H9 (cell line): ENCODE measurements at regions not wholly inside any gene's neighbourhood (a gene's known extent, or its start where the extent isn't known, plus 50 kb on each side); places are given as distances from the start of the nearest gene placed in this dataset.

Source experiments
- DNase-seq: peaks from one replicate; pipeline ENCODE4 v3.0.0-alpha.2; 2017
- H2AFZ ChIP-seq: one replicate; pipeline ENCODE4 v1.6.1; 2013; ENCODE audit warnings: mild to moderate bottlenecking, low read length, control low read depth, moderate library complexity
- H2AK5ac ChIP-seq: 2 replicates; pipeline ENCODE4 v1.6.1; 2013; ENCODE audit warnings: low read length, control low read depth, mixed read lengths; ENCODE audit not compliant: insufficient read length
- H2BK120ac ChIP-seq: one replicate; pipeline ENCODE4 v1.6.1; 2013; ENCODE audit warnings: low read depth, mild to moderate bottlenecking, low read length, control low read depth, inconsistent platforms; ENCODE audit not compliant: poor library complexity, severe bottlenecking
- H2BK12ac ChIP-seq: 2 replicates; pipeline ENCODE4 v1.6.1; 2013; ENCODE audit warnings: low read length, control low read depth, mixed read lengths, low read depth; ENCODE audit not compliant: insufficient read length
- H2BK15ac ChIP-seq: 2 replicates; pipeline ENCODE4 v1.6.1; 2013; ENCODE audit warnings: low read depth, low read length, control low read depth
- H2BK20ac ChIP-seq: one replicate; pipeline ENCODE4 v1.6.1; 2013; ENCODE audit warnings: low read depth, mild to moderate bottlenecking, low read length, control low read depth, inconsistent platforms; ENCODE audit not compliant: poor library complexity, severe bottlenecking
- H2BK5ac ChIP-seq: 2 replicates; pipeline ENCODE4 v1.6.1; 2013; ENCODE audit warnings: low read length, control low read depth, mixed read lengths; ENCODE audit not compliant: insufficient read length
- H3K14ac ChIP-seq: 2 replicates; pipeline ENCODE4 v1.6.1; 2013; ENCODE audit warnings: low read length, control low read depth; ENCODE audit not compliant: insufficient read depth
- H3K18ac ChIP-seq: 2 replicates; pipeline ENCODE4 v1.6.1; 2013; ENCODE audit warnings: low read depth, mild to moderate bottlenecking, mixed read lengths, low read length, control low read depth; ENCODE audit not compliant: insufficient read length
- H3K23ac ChIP-seq: 2 replicates; pipeline ENCODE4 v1.6.1; 2013; ENCODE audit warnings: low read length, control low read depth, mixed read lengths, low read depth; ENCODE audit not compliant: insufficient read length
- H3K23me2 ChIP-seq: 2 replicates; pipeline ENCODE4 v1.6.1; 2013; ENCODE audit warnings: low read depth, mild to moderate bottlenecking, mixed read lengths, low read length, control low read depth; ENCODE audit not compliant: insufficient read length, poor library complexity, severe bottlenecking
- H3K27ac ChIP-seq: 2 replicates; pipeline ENCODE4 v1.5.1; 2013; ENCODE audit warnings: low read length, control low read depth, mixed read lengths, low read depth; ENCODE audit not compliant: insufficient read length
- H3K27me3 ChIP-seq: 2 replicates; pipeline ENCODE4 v1.6.1; 2013; ENCODE audit warnings: low read length, control low read depth, inconsistent platforms; ENCODE audit not compliant: insufficient read depth
- H3K4ac ChIP-seq: 2 replicates; pipeline ENCODE4 v1.6.1; 2013; ENCODE audit warnings: low read depth, mild to moderate bottlenecking, control low read depth, inconsistent platforms, low read length, moderate library complexity
- H3K4me1 ChIP-seq: 2 replicates; pipeline ENCODE4 v1.6.1; 2013; ENCODE audit warnings: low read length, control low read depth, inconsistent platforms; ENCODE audit not compliant: insufficient read depth
- H3K4me2 ChIP-seq: 2 replicates; pipeline ENCODE4 v1.6.1; 2013; ENCODE audit warnings: low read length, control low read depth, mixed read lengths; ENCODE audit not compliant: insufficient read length, insufficient read depth
- H3K56ac ChIP-seq: 2 replicates; pipeline ENCODE4 v1.6.1; 2013; ENCODE audit warnings: low read depth, mild to moderate bottlenecking, mixed read lengths, low read length, control low read depth; ENCODE audit not compliant: insufficient read length
- H3K79me1 ChIP-seq: 2 replicates; pipeline ENCODE4 v1.6.1; 2013; ENCODE audit warnings: low read depth, mild to moderate bottlenecking, moderate library complexity, low read length, control low read depth, inconsistent platforms; ENCODE audit not compliant: insufficient read depth, poor library complexity, severe bottlenecking
- H3K79me2 ChIP-seq: 2 replicates; pipeline ENCODE4 v1.6.1; 2013; ENCODE audit warnings: low read length, control low read depth, inconsistent platforms; ENCODE audit not compliant: insufficient read depth
- H3K9ac ChIP-seq: 2 replicates; pipeline ENCODE4 v1.6.1; 2013; ENCODE audit warnings: low read length, control low read depth, mixed read lengths; ENCODE audit not compliant: insufficient read length; ENCODE audit errors: extremely low read depth
- H3K9me3 ChIP-seq: one replicate; pipeline ENCODE4 v1.6.1; 2013; ENCODE audit warnings: low read depth, low read length, inconsistent platforms; ENCODE audit not compliant: control insufficient read depth
- H3T11ph ChIP-seq: one replicate; pipeline ENCODE4 v1.6.1; 2013; ENCODE audit warnings: mild to moderate bottlenecking, low read length, control low read depth, inconsistent platforms
- H4K20me1 ChIP-seq: one replicate; pipeline ENCODE4 v1.6.1; 2013; ENCODE audit not compliant: control insufficient read depth, insufficient read length, insufficient read depth
- H4K5ac ChIP-seq: 2 replicates; pipeline ENCODE4 v1.6.1; 2013; ENCODE audit warnings: low read depth, mild to moderate bottlenecking, mixed read lengths, low read length, control low read depth; ENCODE audit not compliant: insufficient read length
- H4K8ac ChIP-seq: replicated peaks from 2 replicates; pipeline ENCODE4 v1.6.1; 2013; ENCODE audit warnings: low read length, control low read depth, mixed read lengths, low read depth; ENCODE audit not compliant: insufficient read length
- H4K91ac ChIP-seq: 2 replicates; pipeline ENCODE4 v1.6.1; 2013; ENCODE audit warnings: low read depth, mild to moderate bottlenecking, moderate library complexity, mixed read lengths, low read length, control low read depth; ENCODE audit not compliant: insufficient read length
- H3K27ac Mint-ChIP-seq, 3 experiments: 2 replicates in 2 of 3; 3 replicates in 1 of 3; pipeline ENCODE4 v1.8.0; 2020 to 2021; ENCODE audit warnings: mixed read lengths in 3 of 3, mild to moderate bottlenecking in 1 of 3, moderate library complexity in 1 of 3
- H3K27me3 Mint-ChIP-seq: 2 replicates; pipeline ENCODE4 v1.8.0; 2021; ENCODE audit warnings: low read depth, mild to moderate bottlenecking, moderate library complexity, mixed read lengths
- H3K36me3 Mint-ChIP-seq, 3 experiments: 2 replicates in 2 of 3; 3 replicates in 1 of 3; pipeline ENCODE4 v1.8.0; 2020 to 2021; ENCODE audit warnings: low read depth in 3 of 3, mixed read lengths in 3 of 3; ENCODE audit not compliant: insufficient read depth in 1 of 3
- H3K4me1 Mint-ChIP-seq, 2 experiments: 2 replicates each; pipeline ENCODE4 v1.8.0; 2020; ENCODE audit warnings: mixed read lengths in 2 of 2
- H3K4me3 Mint-ChIP-seq, 2 experiments: 2 replicates in 1 of 2; 3 replicates in 1 of 2; pipeline ENCODE4 v1.8.0; 2020 to 2021; ENCODE audit warnings: mild to moderate bottlenecking in 2 of 2, mixed read lengths in 2 of 2, moderate library complexity in 1 of 2
- H3K9me3 Mint-ChIP-seq, 2 experiments: 2 replicates in 1 of 2; 3 replicates in 1 of 2; pipeline ENCODE4 v1.8.0; 2020; ENCODE audit warnings: mild to moderate bottlenecking in 2 of 2, mixed read lengths in 2 of 2, moderate library complexity in 1 of 2
- WGBS: extraction: QIAGEN DNeasy Blood & Tissue Kit; methylation state at CpG from one replicate; pipeline ENCODE4 v1.1.7; 2013; ENCODE audit warnings: missing lambda C conversion rate, low lambda C conversion rate, mixed read lengths; ENCODE audit not compliant: insufficient read length; ENCODE audit errors: extremely low coverage; 5-methylcytosine and 5-hydroxymethylcytosine counted together
- TF ChIP-seq, protein P1 (sequence below): fragments of 200-600 bp; sonication (generic); conservative IDR thresholded peaks from 3 replicates; pipeline ENCODE4 v1.8.0; 2021; ENCODE audit warnings: antibody characterized with exemption, mild to moderate bottlenecking

GRCh38 chr17:70355185-70355584, 185.9 kb downstream of the KCNJ2 start:
- TF ChIP-seq, protein P1, sequence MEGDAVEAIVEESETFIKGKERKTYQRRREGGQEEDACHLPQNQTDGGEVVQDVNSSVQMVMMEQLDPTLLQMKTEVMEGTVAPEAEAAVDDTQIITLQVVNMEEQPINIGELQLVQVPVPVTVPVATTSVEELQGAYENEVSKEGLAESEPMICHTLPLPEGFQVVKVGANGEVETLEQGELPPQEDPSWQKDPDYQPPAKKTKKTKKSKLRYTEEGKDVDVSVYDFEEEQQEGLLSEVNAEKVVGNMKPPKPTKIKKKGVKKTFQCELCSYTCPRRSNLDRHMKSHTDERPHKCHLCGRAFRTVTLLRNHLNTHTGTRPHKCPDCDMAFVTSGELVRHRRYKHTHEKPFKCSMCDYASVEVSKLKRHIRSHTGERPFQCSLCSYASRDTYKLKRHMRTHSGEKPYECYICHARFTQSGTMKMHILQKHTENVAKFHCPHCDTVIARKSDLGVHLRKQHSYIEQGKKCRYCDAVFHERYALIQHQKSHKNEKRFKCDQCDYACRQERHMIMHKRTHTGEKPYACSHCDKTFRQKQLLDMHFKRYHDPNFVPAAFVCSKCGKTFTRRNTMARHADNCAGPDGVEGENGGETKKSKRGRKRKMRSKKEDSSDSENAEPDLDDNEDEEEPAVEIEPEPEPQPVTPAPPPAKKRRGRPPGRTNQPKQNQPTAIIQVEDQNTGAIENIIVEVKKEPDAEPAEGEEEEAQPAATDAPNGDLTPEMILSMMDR: no peak
- Histone ChIP-seq H3K4me2 (no peak overlapping the region), H3K9me3 (no peaks in the 10 kb centered on the region), H2BK120ac (no peak overlapping the region), H4K5ac (no peak overlapping the region), H2BK5ac (no peak overlapping the region), H3T11ph (no peak overlapping the region), H4K20me1 (no peaks in the 10 kb centered on the region), H3K79me2 (no peaks in the 10 kb centered on the region), H2BK12ac (no peak overlapping the region), H3K23ac (no peak overlapping the region), H3K18ac (no peak overlapping the region), H4K91ac (no peak overlapping the region), H3K4me1 (no peaks in the 10 kb centered on the region), H3K56ac (no peak overlapping the region), H3K14ac (no peak overlapping the region), H3K4ac (no peak overlapping the region), H2AK5ac (no peak overlapping the region), H2BK15ac (no peak overlapping the region), H3K79me1 (no peaks in the 10 kb centered on the region), H4K8ac (no peak overlapping the region), H3K27ac (no peak overlapping the region), H2BK20ac (no peak overlapping the region), H3K23me2 (no peaks in the 10 kb centered on the region), H3K27me3 (no peaks in the 10 kb centered on the region), H3K9ac (no peak overlapping the region), H2AFZ (no peak overlapping the region)
- no peak for DNase-seq
- no peak overlapping the region for H3K4me3 Mint-ChIP-seq
- WGBS: no CpG with 5 or more reads among the region's 2 CpGs
- H3K36me3 Mint-ChIP-seq: no peaks in the 10 kb centered on the region; a peak in 1 of 7 replicates
- 0 out of 2 replicates have a peak, but pooled peaks cover 2% of the 10 kb centered on the region for H3K27me3 Mint-ChIP-seq
- H3K9me3 Mint-ChIP-seq: no peaks in the 10 kb centered on the region; a peak in 1 of 5 replicates
- H3K27ac Mint-ChIP-seq: no peak overlapping the region
- H3K4me1 Mint-ChIP-seq: peaks cover 0 to 7% of the 10 kb centered on the region in 2 experiments; a peak in 2 of 4 replicates
